CD4-positive, alpha-beta T cell treated with Interleukin-12 subunit alpha and Interleukin-12 subunit beta, for 1 hour (primary cell): ENCODE measurements at regions not wholly inside any gene's neighbourhood (a gene's known extent, or its start where the extent isn't known, plus 50 kb on each side); places are given as distances from the start of the nearest gene placed in this dataset.
A peak's percentile ranks its signal among the peaks of the same experiment; 100 is the strongest.

Experiments
- DNase-seq: peaks from one replicate; pipeline ENCODE4 v3.0.0-alpha.2; 2020

GRCh38 chr12:90112666-90113065 lies 404.0 kb upstream of the ATP2B1 start:
- DNase-seq, result no peak

GRCh38 chr12:90111791-90112580 lies 403.3 kb upstream of the ATP2B1 start:
- no peak for DNase-seq

DNA sequence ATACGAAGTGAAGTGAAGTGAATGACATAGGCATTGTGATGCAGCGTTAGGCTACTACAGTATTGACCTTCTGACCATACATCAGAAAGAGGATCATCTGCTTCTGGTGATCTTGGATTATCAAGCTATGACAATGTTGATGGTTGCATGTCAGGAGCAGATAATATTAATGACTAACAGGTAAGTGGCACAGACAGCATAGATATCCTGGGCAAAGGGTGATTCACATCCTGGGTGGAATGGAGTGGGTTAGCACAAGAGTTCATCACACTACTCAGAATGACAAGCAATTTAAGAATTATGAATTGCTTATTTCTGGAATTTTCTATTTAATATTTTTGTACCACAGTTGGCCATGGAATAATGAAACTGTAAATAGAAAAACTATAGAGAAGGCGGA lies 397.9 kb upstream of the ATP2B1 start:
- DNase-seq, result no peak

GRCh38 chr12:90102957-90103652 lies 394.5 kb upstream of the ATP2B1 start:
- DNase-seq, result peak; percentile 55

DNA sequence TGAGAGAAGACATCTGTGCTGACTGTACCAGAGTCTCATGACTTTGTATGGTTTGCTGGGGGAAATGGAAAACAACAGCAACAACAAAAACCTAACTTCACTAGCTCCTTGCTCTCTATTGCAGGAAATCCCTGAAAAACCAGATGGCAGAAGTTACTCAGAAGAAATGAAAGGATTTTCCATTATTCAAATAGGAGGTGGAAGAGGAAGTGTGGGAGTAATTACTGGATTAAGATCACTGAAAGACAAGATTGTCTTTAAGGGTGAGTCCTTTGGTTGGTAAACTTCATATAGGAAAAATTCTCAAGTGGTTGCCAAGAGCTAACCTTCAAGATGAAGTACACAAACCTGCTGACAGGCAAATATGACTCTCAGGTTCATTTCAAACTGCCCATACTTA lies 391.9 kb upstream of the ATP2B1 start:
- no peak for DNase-seq

DNA sequence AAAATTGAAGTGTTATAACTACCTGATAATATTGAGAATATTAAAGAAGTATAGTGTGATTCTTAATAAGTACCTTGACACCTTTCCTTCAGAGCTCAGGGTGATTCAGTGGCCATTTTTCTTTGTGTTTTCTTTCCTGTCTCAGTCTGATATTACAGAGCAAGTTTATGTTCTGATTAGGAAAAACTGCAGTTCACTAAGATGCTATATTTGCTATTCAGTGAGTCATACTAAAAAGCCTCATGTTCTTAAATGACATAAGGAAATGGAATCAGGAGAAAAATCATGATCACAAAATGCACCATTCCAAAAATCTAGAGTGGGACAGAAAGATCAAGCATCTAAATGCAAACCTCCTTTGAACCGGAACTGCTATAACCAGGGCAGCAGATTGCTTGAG lies 390.6 kb upstream of the ATP2B1 start:
- no peak for DNase-seq

DNA sequence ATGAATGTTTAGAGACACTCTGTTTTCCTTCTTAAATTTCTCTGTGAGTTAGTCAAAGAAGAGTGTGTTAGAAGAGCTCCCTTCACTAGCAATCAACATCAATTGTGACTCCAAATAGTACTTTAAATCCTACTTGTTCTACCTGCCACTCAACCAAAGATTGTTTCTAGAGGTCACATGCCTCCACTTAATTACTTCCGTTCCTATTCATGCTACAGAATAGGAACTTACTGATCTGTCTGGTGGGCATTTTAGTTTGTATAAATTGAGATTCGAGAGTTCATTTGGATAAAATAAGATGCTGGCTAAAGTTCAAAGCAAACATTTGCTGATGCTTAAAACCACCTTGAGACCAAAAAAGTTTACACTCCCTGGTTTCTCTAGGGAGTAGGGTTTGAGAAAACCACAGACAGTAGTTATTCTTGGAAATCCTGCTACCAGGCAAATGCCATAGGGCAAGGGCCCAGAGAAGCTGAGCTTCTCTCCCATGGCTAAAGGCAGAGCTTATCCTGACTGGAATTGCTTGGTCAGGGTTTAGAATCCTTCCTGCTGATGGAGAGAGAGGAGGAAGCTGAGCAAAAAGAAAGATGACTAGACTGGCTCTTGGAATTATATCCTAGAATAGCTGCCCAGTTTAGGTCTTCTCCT lies 389.6 kb upstream of the ATP2B1 start:
- no peak for DNase-seq

DNA sequence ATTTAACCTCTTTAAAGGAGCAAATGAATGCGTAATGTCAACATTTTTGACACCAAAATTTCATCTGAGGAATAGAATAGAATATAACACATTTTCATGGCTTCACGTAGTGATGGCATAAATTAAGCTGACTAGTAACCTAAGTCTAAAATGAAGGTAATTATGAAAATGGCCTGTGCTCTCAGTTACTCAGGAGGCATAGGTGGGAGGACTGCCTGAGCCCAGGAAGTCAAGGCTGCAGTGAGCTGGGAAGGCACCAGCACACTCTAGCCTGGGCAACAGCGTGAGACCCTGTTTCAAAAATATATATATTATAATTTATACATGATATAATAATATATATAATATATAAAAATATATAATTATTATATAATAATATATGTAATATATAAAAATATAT lies 383.2 kb upstream of the ATP2B1 start:
- no peak for DNase-seq

- DNase-seq, result no peak
Observed at GRCh38 chr12:90090929-90091651, 382.5 kb upstream of the ATP2B1 start.

DNA sequence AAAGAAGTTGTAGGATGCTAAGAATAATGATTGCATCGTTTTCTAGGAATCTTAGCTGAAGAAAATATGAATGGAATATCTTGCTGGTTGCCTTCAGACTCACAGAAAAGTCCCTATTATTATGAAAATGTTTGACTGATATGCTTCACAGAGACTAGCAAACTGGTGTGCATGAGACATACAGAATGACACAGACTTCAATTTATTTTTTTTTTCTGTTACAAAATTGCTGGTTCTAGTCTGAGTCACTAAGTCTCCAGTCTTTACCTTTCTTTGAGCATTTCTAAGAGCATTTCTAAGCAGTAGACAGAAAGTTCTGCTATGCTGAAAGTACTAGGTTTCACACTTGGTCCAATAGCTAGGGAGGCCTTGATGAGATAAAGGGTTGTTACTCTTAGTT lies 377.6 kb upstream of the ATP2B1 start:
- no peak for DNase-seq

DNA sequence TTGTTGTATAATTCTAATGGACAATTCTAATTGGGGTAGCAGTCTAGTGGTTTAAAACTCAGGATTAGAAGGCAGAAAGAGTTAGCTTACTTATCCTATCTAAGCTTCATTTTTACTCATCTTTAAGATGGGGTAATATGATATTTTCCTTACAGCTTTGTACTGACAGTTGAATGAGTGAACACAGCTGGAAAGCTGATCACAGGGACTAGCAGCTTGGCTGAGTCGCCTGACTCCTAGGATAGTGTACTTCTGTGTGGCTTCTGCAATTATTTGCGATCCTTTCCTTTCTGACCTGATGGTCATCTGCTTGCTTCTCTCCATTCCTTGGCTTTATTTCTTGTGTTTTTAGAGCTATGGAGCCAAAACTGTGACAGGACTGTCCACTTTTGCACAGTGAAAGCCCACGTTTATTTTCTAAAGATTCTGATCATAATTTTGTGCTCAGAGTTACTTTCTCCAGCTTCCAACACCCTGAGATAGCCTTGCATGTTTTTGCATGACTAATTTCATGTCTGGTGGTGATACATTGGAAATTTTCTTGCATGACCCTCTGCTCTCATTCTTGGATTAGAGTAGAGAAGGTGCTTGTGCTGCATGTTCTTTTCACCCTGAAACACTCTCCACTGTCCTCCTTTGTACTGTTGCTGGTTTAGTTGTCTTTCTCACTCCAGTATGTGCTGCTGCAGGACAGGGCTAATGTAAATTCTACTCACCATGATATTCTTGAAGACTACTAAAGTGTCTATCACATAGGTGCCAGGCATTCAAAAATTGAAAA lies 377.0 kb upstream of the ATP2B1 start:
- no peak for DNase-seq

DNA sequence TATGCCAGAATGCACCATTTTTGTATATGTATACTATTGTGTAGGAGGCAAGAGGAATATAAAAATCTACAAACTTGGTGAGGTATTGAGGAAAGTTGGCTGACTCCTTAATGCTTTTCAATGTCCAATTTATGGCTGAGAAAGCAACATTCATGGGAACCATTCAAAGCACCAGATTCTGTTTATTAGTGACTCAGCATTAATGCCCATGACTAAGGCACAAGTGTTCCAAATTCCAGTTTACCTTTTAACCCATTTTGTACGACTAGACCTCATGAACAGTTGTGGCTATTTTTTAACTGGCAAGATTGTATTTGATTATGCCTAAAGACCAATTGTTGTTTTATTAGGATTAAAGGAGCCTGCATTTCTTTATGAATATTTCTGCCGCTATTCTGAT lies 375.4 kb upstream of the ATP2B1 start:
- DNase-seq, result no peak

- no peak for DNase-seq
Observed at GRCh38 chr12:90080616-90081015, 372.0 kb upstream of the ATP2B1 start.

- DNase-seq, result no peak
Observed at GRCh38 chr12:90079529-90080210, 371.0 kb upstream of the ATP2B1 start.

- no peak for DNase-seq
Observed at GRCh38 chr12:90078344-90078743, 369.7 kb upstream of the ATP2B1 start.

GRCh38 chr12:90077756-90078155 lies 369.1 kb upstream of the ATP2B1 start:
- DNase-seq, result no peak

- no peak for DNase-seq
Observed at GRCh38 chr12:90076851-90077319, 368.2 kb upstream of the ATP2B1 start.

DNA sequence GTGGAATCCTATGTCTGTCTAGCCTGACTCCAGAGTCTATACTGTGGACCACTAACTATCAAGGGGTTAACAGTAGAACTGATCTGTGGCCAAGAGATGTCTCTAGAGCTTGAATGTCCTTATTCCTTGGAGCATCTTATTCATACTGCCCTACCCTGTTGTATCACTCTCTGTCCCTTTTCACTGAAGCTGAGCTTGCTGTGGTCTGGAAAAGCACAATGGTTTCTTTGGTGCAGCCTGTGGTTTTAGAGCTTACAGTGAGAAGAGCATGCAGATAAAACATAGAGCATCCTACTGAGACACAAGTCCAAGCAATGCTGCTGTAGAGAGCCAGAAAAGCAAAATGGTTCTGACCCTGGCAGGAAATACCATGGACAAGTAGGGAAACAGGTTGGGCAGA lies 367.0 kb upstream of the ATP2B1 start:
- no peak for DNase-seq

DNA sequence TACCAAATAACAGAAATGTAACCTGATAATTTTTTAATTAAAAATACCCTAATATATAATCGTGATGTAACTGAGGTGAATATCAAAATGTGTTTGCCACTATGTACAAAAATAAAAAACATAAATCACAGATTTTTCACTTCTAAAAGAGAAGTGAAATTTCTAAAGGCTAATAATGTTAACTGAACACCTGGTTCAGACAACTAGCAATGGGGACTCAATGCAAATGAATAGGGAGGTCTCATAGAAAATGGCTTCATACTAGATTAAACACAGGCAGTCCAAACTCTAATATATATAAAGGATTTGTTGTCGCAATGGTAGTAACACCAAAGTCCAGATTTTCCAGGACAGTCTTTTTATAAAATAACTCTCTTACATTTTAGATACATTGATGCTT lies 365.4 kb upstream of the ATP2B1 start:
- no peak for DNase-seq

GRCh38 chr12:90071996-90072395 lies 363.4 kb upstream of the ATP2B1 start:
- DNase-seq, result no peak

DNA sequence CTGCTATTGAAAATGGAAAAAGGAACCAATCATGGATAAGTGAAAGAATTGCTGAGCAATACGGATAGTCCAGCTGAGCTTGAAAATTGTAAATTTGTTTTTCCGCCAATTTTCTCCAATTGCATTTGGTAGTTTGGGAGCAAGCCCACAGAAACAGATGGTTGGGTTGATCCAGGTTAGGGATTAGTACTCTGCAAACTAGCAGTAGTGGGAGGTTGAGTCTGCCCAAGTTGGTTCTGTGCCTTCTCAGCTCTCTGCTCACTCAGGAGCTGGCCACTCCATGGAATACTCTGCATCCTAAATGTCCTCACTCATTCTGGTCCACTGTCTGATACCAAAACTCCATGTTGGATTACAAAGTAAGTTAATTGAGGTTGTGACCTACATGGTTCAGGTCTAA lies 361.1 kb upstream of the ATP2B1 start:
- no peak for DNase-seq

DNA sequence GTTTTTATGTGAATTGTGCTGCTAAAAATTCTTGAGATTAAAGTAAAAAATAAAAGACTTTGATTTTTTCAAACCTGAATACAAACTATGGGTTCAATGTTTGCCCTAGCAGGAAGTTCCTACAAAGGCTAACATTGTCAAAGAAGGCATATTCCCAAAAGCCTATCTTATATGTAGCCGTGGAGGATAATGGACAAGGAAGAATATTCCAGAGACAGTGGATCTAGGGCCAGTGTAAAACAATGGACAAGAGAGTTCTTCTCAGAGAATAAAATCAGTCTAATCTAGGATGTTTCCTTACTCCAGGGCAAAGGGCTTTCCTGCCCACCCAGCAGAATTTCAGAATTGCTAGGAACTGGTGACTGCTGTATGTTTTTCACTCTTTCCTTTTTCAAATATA lies 359.2 kb upstream of the ATP2B1 start:
- DNase-seq, result no peak
